ENCODE measurements at regions not wholly inside any gene's neighbourhood (a gene's known extent, or its start where the extent isn't known, plus 50 kb on each side); places are given as distances from the start of the nearest gene placed in this dataset.

- TF ChIP-seq CTCF (IDR thresholded peaks at IDR 0.05; ENCODE audit: low read depth, low read length) (no peak), EZH2phosphoT487 (IDR thresholded peaks at IDR 0.05; ENCODE audit: low read depth) (no peak)
Measured at GRCh38 chr4:177057186-177057585, 252.5 kb upstream of the NEIL3 start.
